RCC 7860 (cell line): ENCODE measurements at regions not wholly inside any gene's neighbourhood (a gene's known extent, or its start where the extent isn't known, plus 50 kb on each side); places are given as distances from the start of the nearest gene placed in this dataset.

Source experiments
- DNase-seq: peaks from one replicate; pipeline ENCODE4 v3.0.0-alpha.2; 2015; ENCODE audit warnings: low spot score
- FAIRE-seq: peaks from 2 replicates; lab custom pipeline; 2012; peaks lifted over from hg19 to GRCh38; lab: Jason Lieb, UNC

- no peak for FAIRE-seq
- no peak for DNase-seq
Observed at GRCh38 chr7:10913457-10913856, 60.2 kb upstream of the PHF14 start.

- no peak for DNase-seq
- FAIRE-seq, result no peak
Observed at GRCh38 chr7:10918093-10918590, 55.5 kb upstream of the PHF14 start.

- FAIRE-seq, result no peak
- DNase-seq, result no peak
Observed at GRCh38 chr7:10919923-10920322, 53.7 kb upstream of the PHF14 start.
